Astrocyte (in vitro differentiated cells and primary cell): ENCODE measurements at regions not wholly inside any gene's neighbourhood (a gene's known extent, or its start where the extent isn't known, plus 50 kb on each side); places are given as distances from the start of the nearest gene placed in this dataset.

ENCODE experiments used
- EZH2 ChIP-seq: IDR thresholded peaks from 2 replicates; pipeline ENCODE4 v1.6.1; 2012; ENCODE audit warnings: mild to moderate bottlenecking, low read length, inconsistent platforms; ENCODE audit not compliant: insufficient read depth
- TF ChIP-seq, protein P1 (sequence below): IDR thresholded peaks from 2 replicates; pipeline ENCODE4 v1.5.1; 2011; ENCODE audit warnings: low read depth, mild to moderate bottlenecking, inconsistent platforms, low read length, moderate library complexity; ENCODE audit not compliant: insufficient read depth

DNA sequence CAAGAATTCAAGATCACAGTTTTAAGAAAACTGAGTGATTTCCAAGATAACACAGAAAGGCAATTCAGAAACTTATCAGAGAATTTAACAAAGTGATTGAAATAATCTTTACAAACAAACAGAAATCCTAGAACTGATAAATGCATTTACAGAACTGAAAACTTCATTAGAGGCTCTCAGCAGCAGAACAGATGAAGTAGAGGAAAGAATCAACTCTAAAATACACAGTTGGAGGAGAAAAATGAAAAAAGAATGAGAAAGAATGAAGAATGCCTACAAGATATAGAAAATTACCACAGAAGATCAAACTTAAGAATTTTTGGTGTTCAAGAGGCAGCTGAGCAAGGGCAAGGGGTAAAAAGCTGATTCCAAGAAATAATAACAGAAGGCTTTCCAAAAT lies 168.8 kb downstream of the POLR2M start:
- TF ChIP-seq, protein P1, sequence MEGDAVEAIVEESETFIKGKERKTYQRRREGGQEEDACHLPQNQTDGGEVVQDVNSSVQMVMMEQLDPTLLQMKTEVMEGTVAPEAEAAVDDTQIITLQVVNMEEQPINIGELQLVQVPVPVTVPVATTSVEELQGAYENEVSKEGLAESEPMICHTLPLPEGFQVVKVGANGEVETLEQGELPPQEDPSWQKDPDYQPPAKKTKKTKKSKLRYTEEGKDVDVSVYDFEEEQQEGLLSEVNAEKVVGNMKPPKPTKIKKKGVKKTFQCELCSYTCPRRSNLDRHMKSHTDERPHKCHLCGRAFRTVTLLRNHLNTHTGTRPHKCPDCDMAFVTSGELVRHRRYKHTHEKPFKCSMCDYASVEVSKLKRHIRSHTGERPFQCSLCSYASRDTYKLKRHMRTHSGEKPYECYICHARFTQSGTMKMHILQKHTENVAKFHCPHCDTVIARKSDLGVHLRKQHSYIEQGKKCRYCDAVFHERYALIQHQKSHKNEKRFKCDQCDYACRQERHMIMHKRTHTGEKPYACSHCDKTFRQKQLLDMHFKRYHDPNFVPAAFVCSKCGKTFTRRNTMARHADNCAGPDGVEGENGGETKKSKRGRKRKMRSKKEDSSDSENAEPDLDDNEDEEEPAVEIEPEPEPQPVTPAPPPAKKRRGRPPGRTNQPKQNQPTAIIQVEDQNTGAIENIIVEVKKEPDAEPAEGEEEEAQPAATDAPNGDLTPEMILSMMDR = no peak
- no peak for TF ChIP-seq EZH2
